HUES64 (cell line): ENCODE measurements at regions not wholly inside any gene's neighbourhood (a gene's known extent, or its start where the extent isn't known, plus 50 kb on each side); places are given as distances from the start of the nearest gene placed in this dataset.
"Not testable (repeated sequence)": the region's sequence is repeated elsewhere in the genome, so short reads cannot be mapped to it uniquely, and the experiment has no call there.

Experiments used
- H3K27ac ChIP-seq: 2 replicates; pipeline ENCODE4 v1.7.0; 2013; ENCODE audit warnings: low read depth, low read length, inconsistent platforms
- H3K27me3 ChIP-seq: 2 replicates; pipeline ENCODE4 v1.6.1; 2013; ENCODE audit warnings: mild to moderate bottlenecking, low read length; ENCODE audit not compliant: insufficient read depth
- H3K36me3 ChIP-seq: 2 replicates; pipeline ENCODE4 v1.6.1; 2013; ENCODE audit warnings: mild to moderate bottlenecking, low read length; ENCODE audit not compliant: insufficient read depth
- H3K4me1 ChIP-seq: 2 replicates; pipeline ENCODE4 v1.6.1; 2013; ENCODE audit warnings: mild to moderate bottlenecking, low read length, moderate library complexity; ENCODE audit not compliant: insufficient read depth
- H3K4me3 ChIP-seq: 2 replicates; pipeline ENCODE4 v1.5.1; 2013; ENCODE audit warnings: mild to moderate bottlenecking, low read length, moderate library complexity
- H3K9ac ChIP-seq: 2 replicates; pipeline ENCODE4 v1.6.1; 2013; ENCODE audit warnings: mild to moderate bottlenecking, low read depth, low read length
- H3K9me3 ChIP-seq: 2 replicates; pipeline ENCODE4 v1.6.1; 2013; ENCODE audit warnings: low read depth, low read length; ENCODE audit not compliant: insufficient read depth
- WGBS: fragments of 150-250, 120-280 bp; methylation state at CpG from one replicate; pipeline ENCODE4 v1.1.7; 2013; ENCODE audit warnings: missing lambda C conversion rate; 5-methylcytosine and 5-hydroxymethylcytosine counted together

DNA sequence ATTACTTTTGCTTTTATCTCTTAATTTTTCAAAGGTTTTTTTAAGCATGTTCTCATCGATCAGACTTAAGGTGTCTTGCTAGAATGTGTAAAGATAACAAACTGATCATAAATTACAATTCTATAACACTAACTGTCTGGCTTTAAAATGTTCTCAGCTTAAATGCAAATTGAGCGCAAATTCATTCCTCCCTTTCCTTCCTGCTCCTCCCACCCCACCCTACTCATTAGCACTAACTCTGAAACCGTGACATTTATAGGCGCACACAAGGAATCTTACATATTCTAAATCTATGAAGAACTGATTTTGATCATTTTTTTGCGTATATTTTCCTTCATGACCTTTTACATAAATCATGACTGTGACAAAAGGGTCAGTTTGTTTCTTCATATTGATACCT, 590.0 kb upstream of the DIAPH2 start:
- Histone ChIP-seq H3K36me3 (no peaks in the 10 kb centered on the region), H3K9ac (no peak overlapping the region), H3K4me1 (peaks cover 4% of the 10 kb centered on the region; the same call in 1 of the 2 replicates), H3K9me3 (no peaks in the 10 kb centered on the region), H3K4me3 (no peak overlapping the region), H3K27ac (no peak overlapping the region), H3K27me3 (no peaks in the 10 kb centered on the region)
- WGBS = 75% methylated on average over 3 of the region's 5 CpGs

DNA sequence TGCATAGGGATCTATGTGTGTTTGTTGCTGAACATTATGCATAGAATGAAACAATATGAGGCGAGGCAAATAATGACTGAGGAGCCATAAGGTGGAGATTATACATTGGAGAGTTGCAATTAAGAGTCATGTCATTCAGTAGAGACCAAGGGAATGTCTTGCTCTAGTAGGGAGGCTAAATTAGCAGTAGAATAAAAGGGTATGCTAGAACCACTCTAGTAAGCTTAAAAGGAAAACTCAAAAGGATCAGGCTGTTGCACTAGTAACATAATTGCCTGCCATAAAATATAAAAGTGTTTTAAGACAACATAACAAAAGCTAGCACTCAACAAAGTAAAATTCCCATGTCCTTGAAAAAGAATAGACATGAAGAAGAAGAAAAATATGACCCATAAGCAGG, 586.2 kb upstream of the DIAPH2 start:
- Histone ChIP-seq H3K9me3 (no peaks in the 10 kb centered on the region), H3K27me3 (no peaks in the 10 kb centered on the region), H3K9ac (no peak overlapping the region), H3K4me3 (no peak overlapping the region), H3K27ac (no peak overlapping the region), H3K36me3 (no peaks in the 10 kb centered on the region), H3K4me1 (peaks cover 4% of the 10 kb centered on the region; the same call in 1 of the 2 replicates)
- WGBS = 96% methylated on average over 1 of the region's 1 CpG

DNA sequence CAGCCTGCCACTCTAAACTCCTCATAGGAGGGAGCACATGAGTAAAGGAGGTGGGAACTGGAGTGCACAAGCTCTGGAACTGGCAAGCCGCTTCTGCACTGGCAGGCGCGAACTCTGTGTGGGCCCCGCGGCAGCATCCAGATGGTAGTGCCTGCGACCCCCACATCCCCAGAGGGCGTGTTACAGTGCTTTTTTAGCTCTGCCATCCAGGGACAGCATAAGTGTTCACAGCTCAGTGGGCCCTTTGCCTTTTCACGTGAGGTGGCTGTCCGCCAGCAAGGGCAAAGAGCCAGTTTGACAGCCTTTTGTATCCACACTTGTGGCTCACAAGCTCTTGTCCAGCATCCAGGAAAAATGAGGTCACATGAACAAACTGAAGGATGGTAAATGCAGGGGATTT, 581.6 kb upstream of the DIAPH2 start:
- no peak overlapping the region for H3K9ac ChIP-seq

DNA sequence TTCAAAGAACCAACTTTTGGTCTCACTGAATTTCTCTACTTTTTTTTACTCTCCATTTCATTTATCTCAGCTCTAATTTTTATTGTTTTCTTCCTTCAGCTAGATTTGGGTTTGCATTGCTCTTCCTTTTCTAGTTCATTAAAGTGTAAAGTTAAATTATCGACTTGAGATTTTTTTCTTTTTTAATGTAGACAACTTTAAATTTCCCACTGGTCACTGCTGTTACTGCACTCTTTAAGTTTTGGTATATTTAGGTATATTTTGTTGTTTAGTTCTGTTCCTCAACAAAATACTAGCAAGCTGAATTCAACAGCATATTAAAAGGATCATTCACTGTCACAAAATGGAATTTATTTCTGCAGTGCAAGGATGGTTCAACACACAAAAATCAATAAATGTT, 572.0 kb upstream of the DIAPH2 start:
- H3K36me3 ChIP-seq = no peaks in the 10 kb centered on the region
- H3K4me3 ChIP-seq = no peak overlapping the region
- WGBS = no CpG with 5 or more reads among the region's 1 CpG
- H3K9ac ChIP-seq = no peak overlapping the region
- H3K27ac ChIP-seq = no peak overlapping the region
- no peaks in the 10 kb centered on the region for H3K27me3 ChIP-seq
- H3K9me3 ChIP-seq = no peaks in the 10 kb centered on the region
- H3K4me1 ChIP-seq = no peaks in the 10 kb centered on the region

More for the DNA sequence above, 581.6 kb upstream of the DIAPH2 start:
- no peaks in the 10 kb centered on the region for H3K36me3 ChIP-seq
- H3K27me3 ChIP-seq = no peaks in the 10 kb centered on the region
- H3K9me3 ChIP-seq = no peaks in the 10 kb centered on the region
- no peaks in the 10 kb centered on the region for H3K4me1 ChIP-seq
- H3K27ac ChIP-seq = no peak overlapping the region
- 95% methylated on average over 9 of the region's 9 CpGs for WGBS
- no peak overlapping the region for H3K4me3 ChIP-seq

DNA sequence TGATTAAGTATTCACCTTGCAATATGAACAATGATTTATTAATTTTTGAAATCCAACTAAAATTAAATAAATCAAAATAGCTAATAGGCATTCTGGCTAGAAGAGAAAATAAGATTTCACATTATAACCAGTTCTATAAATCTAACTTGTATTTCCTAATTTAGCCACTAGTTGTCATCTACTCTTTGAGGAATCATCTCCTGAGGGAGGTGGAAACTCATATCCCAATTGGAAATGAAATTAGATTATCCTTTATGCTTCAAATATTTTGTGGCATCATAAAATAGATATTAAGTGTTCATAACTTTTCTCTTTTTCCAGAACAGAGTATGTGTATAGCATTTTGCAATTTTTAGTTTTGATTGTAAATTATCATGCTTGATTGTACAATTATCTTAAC, 558.5 kb upstream of the DIAPH2 start:
- Histone ChIP-seq H3K4me1 (no peaks in the 10 kb centered on the region), H3K27me3 (no peaks in the 10 kb centered on the region), H3K36me3 (no peaks in the 10 kb centered on the region), H3K27ac (no peak overlapping the region), H3K9ac (no peak overlapping the region), H3K9me3 (no peaks in the 10 kb centered on the region), H3K4me3 (no peak overlapping the region)

DNA sequence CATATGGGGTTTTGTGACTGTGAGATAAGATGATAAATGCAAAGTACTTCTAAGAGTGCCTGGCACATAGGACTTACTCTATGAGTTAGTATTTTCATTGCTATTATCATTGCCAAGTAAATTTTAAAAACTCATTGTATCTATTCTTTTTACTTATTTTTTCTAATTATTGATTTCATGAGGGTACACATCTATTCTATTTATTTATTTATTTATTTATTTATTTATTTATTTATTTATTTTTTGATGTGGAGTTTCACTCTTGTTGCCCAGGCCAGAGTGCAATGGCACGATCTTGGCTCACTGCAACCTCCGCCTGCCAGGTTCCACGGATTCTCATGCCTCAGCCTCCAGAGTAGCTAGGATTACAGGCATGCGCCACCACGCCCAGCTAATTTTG, 556.6 kb upstream of the DIAPH2 start:
- not testable (repeated sequence) for H3K9me3 ChIP-seq
- WGBS = 100% methylated on average over 5 of the region's 5 CpGs

DNA sequence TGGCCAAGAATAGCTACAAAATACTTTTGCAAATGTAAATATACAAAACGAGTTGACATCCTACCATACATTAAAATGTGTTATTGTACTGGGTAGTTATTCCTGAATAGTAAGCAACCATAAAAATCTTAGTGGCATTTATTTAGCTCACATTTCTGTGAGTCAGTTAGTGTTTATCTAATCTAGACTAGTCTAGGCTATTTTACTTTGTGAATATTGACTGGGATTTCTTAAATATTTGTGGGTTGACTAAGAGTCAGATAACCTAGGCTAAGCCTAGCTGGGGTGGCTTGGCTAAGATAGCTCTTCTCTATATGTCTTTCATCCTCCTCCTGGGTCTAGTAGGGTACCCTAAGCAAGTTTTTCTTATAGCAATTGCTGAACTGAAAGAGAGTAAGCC, 543.8 kb upstream of the DIAPH2 start:
- Histone ChIP-seq H3K27ac (no peak overlapping the region), H3K9me3 (no peaks in the 10 kb centered on the region), H3K4me1 (no peaks in the 10 kb centered on the region), H3K36me3 (no peaks in the 10 kb centered on the region), H3K4me3 (no peak overlapping the region), H3K9ac (no peak overlapping the region), H3K27me3 (no peaks in the 10 kb centered on the region)
- no CpG with 5 or more reads among the region's 1 CpG for WGBS

More for the DNA sequence above, 556.6 kb upstream of the DIAPH2 start:
- H3K9ac ChIP-seq, H3K27ac ChIP-seq, H3K4me3 ChIP-seq, H3K4me1 ChIP-seq, H3K36me3 ChIP-seq, H3K27me3 ChIP-seq: not testable (repeated sequence)

DNA sequence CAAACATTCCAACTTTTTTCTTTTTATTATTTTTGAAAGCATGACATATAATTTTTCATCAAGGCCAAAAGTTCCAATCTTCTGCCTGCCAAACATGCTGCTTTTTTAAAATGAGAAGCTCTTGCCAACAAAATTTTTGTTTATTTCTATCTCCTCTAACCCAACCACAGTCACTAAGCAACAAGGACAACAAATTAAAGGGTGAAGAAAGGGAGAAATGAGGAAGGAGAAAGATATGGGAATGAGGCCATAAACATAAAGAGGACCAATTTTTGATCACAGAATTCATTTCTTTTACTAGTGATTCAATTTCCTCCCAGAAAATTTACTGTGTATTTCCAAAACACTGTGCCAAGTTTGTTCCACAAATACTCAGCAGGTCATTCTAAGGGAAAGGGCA, 537.0 kb upstream of the DIAPH2 start:
- no peaks in the 10 kb centered on the region for H3K4me1 ChIP-seq
- H3K36me3 ChIP-seq = no peaks in the 10 kb centered on the region
- H3K9ac ChIP-seq = no peak overlapping the region
- H3K9me3 ChIP-seq = no peaks in the 10 kb centered on the region
- no peaks in the 10 kb centered on the region for H3K27me3 ChIP-seq
- no peak overlapping the region for H3K27ac ChIP-seq
- no peak overlapping the region for H3K4me3 ChIP-seq

DNA sequence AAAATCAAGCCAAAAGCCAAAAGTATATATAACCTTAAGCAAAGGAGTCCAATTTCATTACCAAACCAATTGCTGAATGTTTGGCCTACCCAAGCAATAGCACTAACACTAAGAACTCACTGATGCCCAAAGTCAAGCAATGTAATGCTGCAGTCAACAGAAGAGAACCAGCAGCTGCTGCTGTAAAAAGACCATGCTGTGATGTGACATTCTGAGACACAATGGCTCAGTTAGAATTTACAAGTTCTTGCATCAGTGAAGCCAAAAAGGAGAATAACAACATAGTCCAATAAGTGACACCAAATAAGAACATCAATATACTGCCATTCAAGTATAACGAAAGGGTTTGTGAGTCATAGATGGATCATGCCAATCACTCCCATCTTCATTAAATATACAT, 514.0 kb upstream of the DIAPH2 start:
- H3K9me3 ChIP-seq = no peaks in the 10 kb centered on the region
- no peaks in the 10 kb centered on the region for H3K27me3 ChIP-seq
- no peaks in the 10 kb centered on the region for H3K36me3 ChIP-seq
- H3K27ac ChIP-seq = no peak overlapping the region
- H3K4me3 ChIP-seq = no peak overlapping the region
- no peak overlapping the region for H3K9ac ChIP-seq
- no peaks in the 10 kb centered on the region for H3K4me1 ChIP-seq
- WGBS = 100% methylated on average over 1 of the region's 1 CpG

DNA sequence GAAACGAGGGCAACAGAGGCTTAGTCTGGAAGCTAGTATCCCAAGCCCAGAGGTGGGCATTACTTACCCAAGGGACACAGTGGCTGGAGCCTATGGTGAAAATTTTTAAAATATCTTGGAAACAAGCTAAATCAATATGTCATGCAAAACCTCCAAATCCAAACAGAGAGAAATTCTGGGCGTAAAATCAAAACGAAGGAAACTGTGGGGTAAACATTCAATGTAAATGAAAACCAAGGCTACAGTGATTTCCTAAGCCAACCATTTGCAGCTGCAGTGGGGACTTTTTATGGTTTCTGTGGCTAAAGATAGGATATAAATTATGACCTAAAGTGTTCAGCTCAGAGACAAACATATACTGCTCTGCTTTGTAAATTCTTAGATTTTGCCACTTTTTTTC, 507.7 kb upstream of the DIAPH2 start:
- Histone ChIP-seq H3K4me1 (0 out of 2 replicates have a peak, but pooled peaks cover 5% of the 10 kb centered on the region), H3K4me3 (no peak overlapping the region), H3K36me3 (no peaks in the 10 kb centered on the region), H3K9ac (no peak overlapping the region), H3K27ac (no peak overlapping the region), H3K27me3 (no peaks in the 10 kb centered on the region), H3K9me3 (no peaks in the 10 kb centered on the region)
- 81% methylated on average over 3 of the region's 3 CpGs for WGBS

DNA sequence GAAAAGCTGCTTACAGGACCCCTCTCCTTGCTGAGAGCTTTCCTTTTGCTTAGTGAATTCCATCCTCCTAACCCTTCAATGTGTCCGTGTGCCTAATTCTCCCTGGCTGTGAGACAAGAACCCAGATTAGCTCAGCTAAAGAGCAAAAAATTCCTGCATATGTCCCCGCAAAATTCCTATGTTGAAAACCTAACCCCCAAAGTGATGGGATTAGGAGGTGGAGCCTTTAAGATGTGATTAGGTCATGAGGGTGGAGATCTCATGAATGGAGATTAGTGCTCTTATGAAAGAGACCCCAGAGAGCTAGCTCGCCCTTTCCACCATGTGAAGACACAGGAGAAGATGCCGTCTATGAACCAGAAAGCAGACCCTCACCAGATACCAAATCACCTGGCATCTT, 503.0 kb upstream of the DIAPH2 start:
- no peak overlapping the region for H3K4me3 ChIP-seq
- H3K4me1 ChIP-seq = 0 out of 2 replicates have a peak, but pooled peaks cover 5% of the 10 kb centered on the region
- H3K36me3 ChIP-seq = no peaks in the 10 kb centered on the region
- no peaks in the 10 kb centered on the region for H3K27me3 ChIP-seq
- peak overlapping the region; percentile 52; the same call in 1 of the 2 replicates for H3K27ac ChIP-seq
- WGBS = 53% methylated on average over 3 of the region's 4 CpGs
- H3K9ac ChIP-seq = no peak overlapping the region
- no peaks in the 10 kb centered on the region for H3K9me3 ChIP-seq

DNA sequence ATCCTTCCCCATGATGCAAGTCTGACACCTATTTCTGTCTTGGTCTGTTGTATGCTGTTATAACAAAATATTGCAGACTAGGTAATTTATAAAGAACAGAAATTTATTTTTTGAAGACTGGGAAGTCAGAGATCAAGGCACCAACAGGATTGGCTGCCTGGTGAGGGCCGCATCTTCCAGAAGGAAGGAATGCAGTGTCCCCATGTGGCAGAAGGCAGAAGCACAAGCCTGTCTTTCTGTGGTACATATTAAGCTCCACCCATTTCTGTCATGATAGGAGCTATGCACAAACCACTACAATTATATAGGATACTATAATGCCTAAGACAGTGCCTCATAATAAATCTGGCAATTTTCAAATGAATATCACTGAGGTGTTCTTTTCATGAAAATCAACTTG, 502.3 kb upstream of the DIAPH2 start:
- no peak overlapping the region for H3K9ac ChIP-seq
- no peaks in the 10 kb centered on the region for H3K36me3 ChIP-seq
- H3K27me3 ChIP-seq = no peaks in the 10 kb centered on the region
- H3K4me1 ChIP-seq = 0 out of 2 replicates have a peak, but pooled peaks cover 5% of the 10 kb centered on the region
- no peak overlapping the region for H3K4me3 ChIP-seq
- no peak overlapping the region for H3K27ac ChIP-seq
- 65% methylated on average over 1 of the region's 1 CpG for WGBS
- no peaks in the 10 kb centered on the region for H3K9me3 ChIP-seq
